Prostate gland (tissue), 2 donors: ENCODE measurements at regions not wholly inside any gene's neighbourhood (a gene's known extent, or its start where the extent isn't known, plus 50 kb on each side); places are given as distances from the start of the nearest gene placed in this dataset.

ENCODE experiments used
- DNase-seq: peaks from one replicate; pipeline ENCODE4 v3.0.0-alpha.2; 2019; ENCODE audit warnings: low spot score
- H3K27ac ChIP-seq, 2 donors: fragments of 200-600 bp; sonication (generic); 2 replicates each; pipeline ENCODE4 v1.5.1; 2017 to 2019
- H3K27me3 ChIP-seq: fragments of 200-600 bp; sonication (generic); replicated peaks from 2 replicates; pipeline ENCODE4 v1.5.1; 2019; ENCODE audit not compliant: insufficient read depth
- H3K36me3 ChIP-seq, 2 donors: fragments of 200-600 bp; sonication (generic); 1 replicate in 1 of 2; 2 replicates in 1 of 2; pipeline versions ENCODE4 v1.5.1 to v1.8.1; 2017 to 2019
- H3K4me1 ChIP-seq: fragments of 200-600 bp; sonication (generic); replicated peaks from 2 replicates; pipeline ENCODE4 v1.5.1; 2019
- H3K4me3 ChIP-seq, 2 donors: fragments of 200-600 bp; sonication (generic); 2 replicates each; pipeline ENCODE4 v1.5.1; 2017 to 2019
- H3K9me3 ChIP-seq: fragments of 200-600 bp; sonication (generic); 2 replicates; pipeline ENCODE4 v1.5.1; 2017
- POLR2A ChIP-seq: fragments of 450-650 bp; IDR thresholded peaks from one replicate; pipeline ENCODE4 v1.6.1; 2016; ENCODE audit warnings: antibody characterized with exemption, mild to moderate bottlenecking
- POLR2AphosphoS5 ChIP-seq: sonication (generic); formaldehyde crosslinking; IDR thresholded peaks from one replicate; pipeline ENCODE4 v1.6.1; 2017; ENCODE audit warnings: antibody characterized with exemption
- WGBS: methylation state at CpG from one replicate; pipeline ENCODE4 v1.1.5; 2018; 5-methylcytosine and 5-hydroxymethylcytosine counted together
- intact Hi-C: fragments of 100-400 bp; cut with DNase I; formaldehyde crosslinking; loops from one replicate; pipeline ENCODE4 v1.14.2; 2022
- TF ChIP-seq, protein P1 (sequence below), 4 experiments: fragments of 200-600 bp in 2 of 4; fragments of 450-650 bp in 2 of 4; sonication (generic) in 2 of 4; IDR thresholded peaks; 1 replicate in 3 of 4; 2 replicates in 1 of 4; pipeline ENCODE4 v1.5.1; 2016 to 2019; ENCODE audit warnings: antibody characterized with exemption in 4 of 4, mild to moderate bottlenecking in 2 of 4, moderate library complexity in 2 of 4

DNA sequence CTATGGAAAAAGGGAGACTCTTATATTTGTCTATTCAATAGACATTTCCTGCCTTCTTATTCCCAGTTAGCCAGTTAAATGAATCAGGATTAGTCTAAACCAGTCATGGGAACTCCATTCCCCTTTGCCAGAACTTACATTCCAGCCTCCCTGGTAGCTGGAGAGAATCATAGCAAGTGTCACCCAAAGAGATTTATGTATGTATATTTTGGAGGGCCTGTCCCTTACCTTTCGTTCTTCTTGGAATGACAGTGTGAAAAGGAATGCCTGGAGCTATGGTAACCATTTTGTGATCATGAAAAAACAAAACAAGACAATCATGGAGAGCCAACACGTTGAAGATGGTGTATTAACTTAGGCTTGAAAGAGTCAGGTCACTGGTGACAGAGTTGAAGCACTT is 627.7 kb downstream of the CCDC171 start:
- no peak for DNase-seq
- H3K9me3 ChIP-seq, result no peaks in the 10 kb centered on the region
- intact Hi-C loops, result no loop called here
- TF ChIP-seq POLR2A (no peak), POLR2AphosphoS5 (no peak)
- TF ChIP-seq, protein P1, sequence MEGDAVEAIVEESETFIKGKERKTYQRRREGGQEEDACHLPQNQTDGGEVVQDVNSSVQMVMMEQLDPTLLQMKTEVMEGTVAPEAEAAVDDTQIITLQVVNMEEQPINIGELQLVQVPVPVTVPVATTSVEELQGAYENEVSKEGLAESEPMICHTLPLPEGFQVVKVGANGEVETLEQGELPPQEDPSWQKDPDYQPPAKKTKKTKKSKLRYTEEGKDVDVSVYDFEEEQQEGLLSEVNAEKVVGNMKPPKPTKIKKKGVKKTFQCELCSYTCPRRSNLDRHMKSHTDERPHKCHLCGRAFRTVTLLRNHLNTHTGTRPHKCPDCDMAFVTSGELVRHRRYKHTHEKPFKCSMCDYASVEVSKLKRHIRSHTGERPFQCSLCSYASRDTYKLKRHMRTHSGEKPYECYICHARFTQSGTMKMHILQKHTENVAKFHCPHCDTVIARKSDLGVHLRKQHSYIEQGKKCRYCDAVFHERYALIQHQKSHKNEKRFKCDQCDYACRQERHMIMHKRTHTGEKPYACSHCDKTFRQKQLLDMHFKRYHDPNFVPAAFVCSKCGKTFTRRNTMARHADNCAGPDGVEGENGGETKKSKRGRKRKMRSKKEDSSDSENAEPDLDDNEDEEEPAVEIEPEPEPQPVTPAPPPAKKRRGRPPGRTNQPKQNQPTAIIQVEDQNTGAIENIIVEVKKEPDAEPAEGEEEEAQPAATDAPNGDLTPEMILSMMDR (IDR thresholded peaks at IDR 0.05), result no peak
- no peaks in the 10 kb centered on the region for H3K27me3 ChIP-seq
- no peaks in the 10 kb centered on the region for H3K4me1 ChIP-seq
- no peak overlapping the region for H3K4me3 ChIP-seq
- H3K36me3 ChIP-seq, result no peaks in the 10 kb centered on the region
- 31% methylated on average over 2 of the region's 2 CpGs for WGBS
- no peak overlapping the region for H3K27ac ChIP-seq

GRCh38 chr9:16181539-16181938 is 628.7 kb downstream of the CCDC171 start:
- TF ChIP-seq POLR2AphosphoS5 (no peak), POLR2A (no peak)
- TF ChIP-seq, protein P1 (IDR thresholded peaks at IDR 0.05), result no peak
- DNase-seq, result no peak
- H3K36me3 ChIP-seq, result no peaks in the 10 kb centered on the region
- no peak overlapping the region for H3K27ac ChIP-seq
- H3K9me3 ChIP-seq, result no peaks in the 10 kb centered on the region
- no peaks in the 10 kb centered on the region for H3K27me3 ChIP-seq
- H3K4me3 ChIP-seq, result no peak overlapping the region
- no peaks in the 10 kb centered on the region for H3K4me1 ChIP-seq
- 86% methylated on average over 3 of the region's 3 CpGs for WGBS
- intact Hi-C loops, result no loop called here

GRCh38 chr9:16182784-16183183 is 629.9 kb downstream of the CCDC171 start:
- no peak overlapping the region for H3K27ac ChIP-seq
- WGBS, result 96% methylated on average over 6 of the region's 6 CpGs

DNA sequence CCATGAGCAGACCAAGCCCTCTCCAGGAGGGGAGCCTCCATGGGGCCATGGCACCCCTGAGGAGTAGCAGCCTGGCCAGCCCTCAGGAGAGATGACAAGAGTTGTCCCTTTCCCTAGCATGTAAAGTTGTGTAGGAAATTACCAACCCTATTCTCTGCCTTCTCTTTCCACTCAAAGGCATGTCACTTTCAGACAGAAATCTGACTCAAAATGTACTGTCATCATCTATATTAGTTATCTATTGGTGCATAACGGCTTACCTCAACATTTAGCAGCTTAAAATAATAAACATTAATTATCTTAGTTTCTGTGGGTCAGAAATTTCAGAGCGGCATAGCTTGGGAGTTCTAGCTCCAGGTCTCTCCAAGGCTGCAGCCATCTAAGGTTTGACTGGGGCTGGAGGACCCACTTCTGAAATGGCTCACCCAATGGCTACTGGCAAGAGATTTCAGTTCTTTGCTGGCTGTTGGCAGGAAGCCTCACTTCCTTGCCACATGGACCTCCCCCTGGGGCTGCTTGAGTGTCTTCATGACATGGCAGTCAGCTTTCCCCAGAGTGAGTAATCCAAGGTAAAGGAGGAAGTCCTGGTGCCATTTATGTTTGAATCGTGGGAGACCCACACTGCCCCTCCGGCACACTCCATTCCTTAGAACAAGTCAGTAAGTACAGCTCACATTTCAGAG is 632.3 kb downstream of the CCDC171 start:
- Histone ChIP-seq H3K27ac (no peak overlapping the region), H3K9me3 (no peaks in the 10 kb centered on the region), H3K36me3 (no peaks in the 10 kb centered on the region), H3K4me1 (no peaks in the 10 kb centered on the region), H3K27me3 (no peaks in the 10 kb centered on the region), H3K4me3 (no peak overlapping the region)
- DNase-seq, result no peak
- intact Hi-C loops, result no loop called here
- TF ChIP-seq POLR2AphosphoS5 (no peak), POLR2A (no peak)
- TF ChIP-seq, protein P1 (IDR thresholded peaks at IDR 0.05), result no peak
- WGBS, result 91% methylated on average over 4 of the region's 4 CpGs

More at GRCh38 chr9:16182784-16183183, 629.9 kb downstream of the CCDC171 start:
- Histone ChIP-seq H3K36me3 (no peaks in the 10 kb centered on the region), H3K4me1 (no peaks in the 10 kb centered on the region), H3K27me3 (no peaks in the 10 kb centered on the region), H3K4me3 (no peak overlapping the region), H3K9me3 (no peaks in the 10 kb centered on the region)
- TF ChIP-seq, protein P1 (IDR thresholded peaks at IDR 0.05), result no peak
- TF ChIP-seq POLR2AphosphoS5 (no peak), POLR2A (no peak)
- DNase-seq, result no peak
- intact Hi-C loops, result no loop called here

GRCh38 chr9:16191191-16191590 is 638.3 kb downstream of the CCDC171 start:
- Histone ChIP-seq H3K4me1 (no peaks in the 10 kb centered on the region), H3K27ac (no peak overlapping the region), H3K9me3 (no peaks in the 10 kb centered on the region), H3K36me3 (no peaks in the 10 kb centered on the region), H3K27me3 (no peaks in the 10 kb centered on the region), H3K4me3 (no peak overlapping the region)
- no peak for DNase-seq
- TF ChIP-seq, protein P1 (IDR thresholded peaks at IDR 0.05), result no peak
- TF ChIP-seq POLR2A (no peak), POLR2AphosphoS5 (no peak)
- 86% methylated on average over 3 of the region's 3 CpGs for WGBS
- intact Hi-C loops, result loop anchor here (5.0 to 10.0 kb wide), 4 partner anchors 124 to 681 kb away; partner anchors contain the start of gene BNC2
